CD1c-positive myeloid dendritic cell (primary cell): ENCODE measurements at regions not wholly inside any gene's neighbourhood (a gene's known extent, or its start where the extent isn't known, plus 50 kb on each side); places are given as distances from the start of the nearest gene placed in this dataset.
"Not testable (repeated sequence)": the region's sequence is repeated elsewhere in the genome, so short reads cannot be mapped to it uniquely, and the experiment has no call there.

Experiments
- DNase-seq: peaks from one replicate; pipeline ENCODE4 v3.0.0-alpha.2; 2016; ENCODE audit errors: extremely low spot score

- no peak for DNase-seq
Observed at GRCh38 chr12:125996443-125996842, 931.2 kb downstream of the AACS start.

DNA sequence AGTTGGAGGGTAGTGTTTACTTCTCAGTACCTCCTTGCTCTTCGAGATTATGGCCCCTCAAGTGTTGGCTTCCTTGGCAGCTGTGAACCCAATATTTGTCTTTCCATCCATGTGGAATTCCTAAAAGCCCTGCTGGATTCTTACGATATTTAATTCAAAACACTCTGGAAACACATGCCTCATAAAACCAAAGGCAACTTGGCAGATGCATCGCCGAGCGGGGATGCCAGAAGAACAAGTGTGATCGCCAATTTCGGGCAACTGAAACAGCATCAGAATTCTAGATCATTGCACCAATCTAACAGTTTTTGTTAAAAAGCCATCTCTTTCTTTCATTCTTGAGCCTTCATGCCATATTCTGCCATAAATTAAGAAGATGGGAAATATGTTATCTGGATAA is 934.4 kb downstream of the AACS start:
- DNase-seq = no peak

DNA sequence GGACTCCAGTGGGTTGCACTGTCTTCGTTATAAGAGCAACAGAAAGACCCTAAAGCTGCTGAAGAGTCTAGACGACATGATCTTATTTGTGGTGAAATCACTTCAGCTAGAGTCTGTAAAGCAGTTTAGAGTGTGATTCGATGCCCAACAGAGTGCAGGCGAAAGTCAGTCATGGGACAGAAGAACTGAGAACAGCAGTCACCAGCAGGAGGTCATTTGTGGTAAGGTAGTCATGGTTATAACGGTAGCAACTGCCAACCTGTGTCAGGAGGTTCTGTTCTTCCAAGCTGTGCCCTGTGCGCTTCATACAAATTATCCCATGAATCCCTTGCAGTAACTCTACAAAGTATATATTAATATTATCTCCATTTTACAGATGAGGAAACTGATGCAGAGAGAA is 954.1 kb downstream of the AACS start:
- no peak for DNase-seq

DNA sequence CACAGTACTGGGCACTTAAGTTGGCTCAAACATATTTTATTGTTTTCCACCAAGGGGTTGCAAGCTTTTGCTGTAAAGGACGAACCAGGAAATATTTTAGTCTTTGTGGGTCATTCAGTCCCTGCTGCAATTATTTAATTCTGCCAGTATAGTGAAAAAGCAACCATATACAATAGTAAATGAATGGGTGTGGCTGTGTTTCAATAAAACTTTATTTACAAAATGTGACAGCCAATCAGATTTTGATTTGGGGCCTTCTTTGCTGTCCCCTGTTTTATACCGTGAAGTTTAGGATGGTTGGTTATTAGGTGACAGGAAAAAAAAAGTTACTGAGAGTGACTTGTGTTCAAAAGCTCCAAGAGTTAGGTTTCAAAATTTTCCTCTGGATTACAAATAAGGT is 956.4 kb downstream of the AACS start:
- no peak for DNase-seq

- DNase-seq = no peak
Observed at GRCh38 chr12:126027825-126028224, 962.6 kb downstream of the AACS start.

DNA sequence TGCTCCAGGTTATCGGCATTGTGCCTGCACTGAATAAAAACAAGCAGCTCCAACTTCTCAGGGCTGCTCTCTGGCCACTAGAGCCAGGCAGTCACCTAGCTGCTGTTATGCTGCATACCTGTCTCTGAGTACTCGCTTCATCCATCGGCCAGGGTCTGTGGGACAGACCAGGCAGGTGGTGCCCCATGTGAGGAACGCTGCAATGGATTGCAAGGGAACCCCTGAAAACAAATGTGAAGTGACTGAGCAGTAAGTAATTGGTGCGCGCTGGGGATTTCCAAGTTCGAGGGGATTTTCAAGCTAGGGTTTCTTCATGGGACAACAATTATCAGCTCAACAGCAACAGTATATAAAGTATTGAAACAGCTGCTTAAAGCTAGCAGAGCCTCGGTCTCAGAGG is 965.3 kb downstream of the AACS start:
- DNase-seq = no peak

DNA sequence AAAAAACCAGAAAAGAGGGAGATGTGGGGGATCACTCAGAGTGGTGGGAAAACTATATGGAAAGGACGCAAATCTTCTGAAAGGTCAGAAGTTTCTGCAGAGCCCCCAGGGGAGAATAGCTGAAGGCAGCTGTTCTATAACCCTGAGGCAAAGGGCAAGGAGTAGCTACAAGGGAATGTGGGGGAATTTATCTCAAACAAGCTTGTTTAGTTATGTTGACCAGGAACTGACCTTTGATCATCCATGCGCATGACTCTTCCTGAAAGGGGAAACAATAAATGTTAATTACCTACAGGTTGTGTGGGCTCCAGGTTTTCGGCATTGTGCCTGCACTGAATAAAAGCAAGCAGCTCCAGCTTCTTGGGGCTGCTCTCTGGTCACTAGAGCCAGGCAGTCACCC is 968.5 kb downstream of the AACS start:
- DNase-seq = no peak

DNA sequence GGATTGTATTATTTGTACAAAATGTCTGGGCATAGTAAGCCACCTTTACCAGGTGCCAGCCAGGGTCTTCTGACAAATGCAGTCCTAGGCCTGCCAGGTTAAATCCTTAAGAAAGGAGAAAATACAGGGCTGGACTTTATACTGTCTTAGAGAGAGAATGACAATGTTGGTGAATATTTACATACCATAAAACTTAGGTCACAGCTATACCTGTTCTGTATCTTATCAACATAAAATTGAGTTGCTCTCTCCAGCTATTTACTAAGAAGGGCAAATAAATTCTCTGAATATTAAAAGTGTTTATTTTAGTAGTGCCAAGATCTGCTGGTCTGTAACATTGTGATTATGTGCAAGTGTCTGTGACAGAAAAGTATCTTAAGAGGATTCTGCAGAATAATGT is 971.1 kb downstream of the AACS start:
- no peak for DNase-seq

- no peak for DNase-seq
Observed at GRCh38 chr12:126038434-126038833, 973.2 kb downstream of the AACS start.

DNA sequence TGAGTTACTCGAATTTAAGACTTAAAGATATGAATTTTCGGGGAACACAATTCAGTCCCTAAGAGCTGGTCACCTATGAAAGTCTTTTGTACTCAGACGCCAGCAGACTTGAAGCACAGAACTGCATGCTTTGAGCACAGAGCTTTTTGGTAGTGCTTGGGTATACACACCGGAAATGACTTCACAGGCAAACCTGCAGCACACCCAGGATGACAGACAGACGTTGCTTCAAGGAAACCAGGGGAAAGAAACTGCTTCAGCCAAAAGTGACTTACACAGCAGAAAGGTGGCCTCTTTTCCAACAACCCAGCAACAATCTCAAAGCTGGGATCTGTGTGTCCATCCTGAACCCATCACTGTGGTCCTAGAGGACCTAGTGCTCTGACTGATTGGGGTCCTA is 975.1 kb downstream of the AACS start:
- no peak for DNase-seq

DNA sequence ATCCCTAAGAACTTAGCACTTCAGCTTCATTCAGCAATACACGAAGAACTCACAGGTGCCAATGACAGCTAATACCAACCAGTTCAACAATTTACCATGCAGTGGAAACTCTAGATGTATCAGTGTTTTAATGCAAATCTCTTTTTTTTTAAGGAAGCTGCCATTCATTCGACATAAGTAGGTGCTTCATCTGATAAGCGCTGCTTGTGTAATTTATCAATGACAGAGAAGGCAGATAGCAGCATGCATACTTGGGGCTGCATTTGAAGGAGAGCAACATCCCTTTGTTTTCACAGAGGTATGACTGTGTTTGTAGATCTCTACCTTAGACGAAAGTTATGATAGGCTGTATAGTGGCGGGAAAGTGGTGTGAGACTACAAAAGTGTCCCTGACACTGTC is 977.1 kb downstream of the AACS start:
- DNase-seq = no peak

DNA sequence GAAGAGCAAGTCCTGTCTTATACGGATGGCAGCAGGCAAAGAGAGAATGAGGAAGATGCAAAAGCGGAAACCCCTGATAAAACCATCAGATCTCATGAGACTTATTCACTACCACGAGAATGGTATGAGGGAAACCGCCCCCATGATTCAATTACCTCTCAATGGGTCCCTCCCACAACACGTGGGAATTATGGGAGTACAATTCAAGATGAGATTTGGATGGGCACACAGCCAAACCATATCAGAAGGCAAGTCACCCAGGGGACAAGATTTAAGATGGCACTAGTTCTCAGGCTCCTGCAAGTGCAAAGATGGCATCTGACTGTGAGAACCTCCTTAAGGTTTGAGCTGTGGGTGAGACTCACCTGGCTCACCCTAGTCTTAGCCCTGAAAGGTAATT is 984.3 kb downstream of the AACS start:
- DNase-seq = not testable (repeated sequence)

DNA sequence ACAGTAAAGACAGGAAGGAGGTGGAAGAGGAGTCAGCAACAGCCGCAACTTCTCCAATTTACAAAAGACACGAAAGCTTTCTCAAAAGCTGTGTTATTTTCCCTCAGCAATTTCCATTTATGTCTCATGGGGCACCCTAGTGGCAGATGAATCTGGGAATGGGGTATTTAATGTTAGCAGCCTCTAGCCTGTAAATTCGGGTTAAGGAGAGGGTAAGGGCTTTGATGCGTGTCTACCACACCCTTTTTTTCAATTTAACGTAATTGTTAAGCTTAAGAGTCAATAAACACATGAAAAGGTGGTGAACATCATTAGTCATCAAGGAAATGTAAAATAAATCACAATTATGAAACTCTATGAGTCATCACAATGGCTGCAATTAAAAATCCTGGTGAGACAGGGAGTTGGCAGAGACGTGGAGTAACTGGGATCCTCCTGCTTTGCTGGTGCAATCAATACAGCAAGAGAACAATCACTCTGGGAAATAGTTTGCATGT is 986.4 kb downstream of the AACS start:
- no peak for DNase-seq

DNA sequence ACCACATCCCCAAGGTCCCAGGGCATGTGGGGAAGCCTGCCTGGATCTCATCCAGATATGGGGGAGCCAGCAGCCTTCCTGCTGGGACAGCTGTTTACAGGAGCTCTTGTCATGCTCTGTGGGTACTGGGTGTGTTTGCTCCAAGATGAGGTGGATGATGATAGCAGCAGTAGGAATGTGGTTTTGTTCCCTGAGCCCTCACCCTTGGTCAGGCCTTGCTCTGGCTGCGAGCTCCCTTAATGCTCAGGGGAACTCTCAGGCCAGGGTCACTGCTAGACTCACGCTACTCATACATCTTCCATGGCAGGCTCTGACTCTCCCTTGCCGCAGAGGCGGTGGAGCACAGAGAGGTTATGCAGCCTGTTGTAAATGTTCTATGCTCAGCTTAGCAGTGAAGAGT is 990.3 kb downstream of the AACS start:
- DNase-seq = no peak

GRCh38 chr12:126061777-126062176 is 996.5 kb downstream of the AACS start:
- DNase-seq = no peak

GRCh38 chr12:126064028-126064427 is 998.8 kb downstream of the AACS start:
- no peak for DNase-seq

DNA sequence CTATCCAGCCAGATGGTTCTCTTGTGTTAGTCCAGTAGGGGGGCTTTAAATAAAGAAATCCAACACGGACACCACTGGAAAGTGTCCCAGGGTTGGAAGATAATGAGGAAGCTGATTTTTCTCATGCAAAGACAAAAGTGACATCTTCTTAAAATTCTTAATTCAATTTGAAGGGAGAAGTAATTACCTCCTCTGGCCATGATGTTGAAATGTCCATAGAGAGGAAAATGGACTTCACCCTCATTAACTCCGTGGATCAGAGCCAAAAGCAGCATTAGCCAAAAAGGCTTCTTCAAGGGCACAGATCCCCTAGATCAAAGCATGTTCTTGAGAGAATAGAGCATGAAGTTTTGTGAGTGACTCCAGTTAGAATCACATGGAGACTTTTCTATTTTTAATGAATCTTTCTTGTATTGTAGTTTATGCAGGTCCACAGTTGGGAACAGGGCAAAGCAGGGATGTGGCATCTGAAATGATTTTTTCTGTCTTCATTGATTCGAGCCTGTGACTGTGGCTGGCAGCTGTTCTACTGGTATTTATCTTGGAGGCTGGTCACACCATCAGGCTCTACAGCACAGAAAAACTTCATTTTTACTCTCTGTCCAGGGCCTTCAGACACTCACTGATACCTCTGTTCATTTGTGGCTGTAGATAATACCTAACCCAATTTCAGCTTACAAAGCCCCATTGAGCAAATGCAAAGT is 1002.5 kb downstream of the AACS start:
- DNase-seq = no peak

DNA sequence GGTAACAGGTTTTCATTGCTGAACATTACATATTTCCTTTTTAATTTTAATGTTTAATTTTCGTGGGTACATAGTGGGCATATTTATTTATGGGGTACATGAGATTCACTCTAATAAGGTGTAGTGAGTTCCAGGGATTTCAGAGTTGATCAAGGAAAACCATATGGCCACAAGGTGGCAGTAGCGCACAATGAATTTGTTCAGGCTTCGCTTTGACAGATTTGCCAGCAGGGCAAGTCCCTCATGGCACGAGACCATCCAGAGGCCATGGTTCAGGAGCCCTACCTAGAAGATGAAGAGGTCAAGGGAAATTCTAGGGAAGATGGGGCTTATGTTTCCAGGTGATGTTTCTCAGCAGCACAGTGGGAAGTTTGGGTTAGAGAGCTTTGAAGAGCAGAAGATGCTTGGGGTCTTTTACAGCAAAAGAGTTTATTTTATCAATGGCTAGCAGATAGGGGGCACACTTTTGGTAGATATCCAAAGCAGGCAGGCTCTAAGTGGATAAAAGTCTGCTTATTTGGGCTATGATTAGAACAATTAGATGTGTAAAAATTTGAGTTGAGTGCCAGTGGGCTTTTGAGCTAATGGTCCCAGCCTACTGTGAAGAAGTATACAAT is 1004.4 kb downstream of the AACS start:
- peak; percentile 39 for DNase-seq

- no peak for DNase-seq
Observed at GRCh38 chr12:126076515-126076914, 1011.3 kb downstream of the AACS start.

- no peak for DNase-seq
Observed at GRCh38 chr12:126083926-126084325, 1018.7 kb downstream of the AACS start.

- DNase-seq = no peak
Observed at GRCh38 chr12:126084480-126084879, 1019.2 kb downstream of the AACS start.

DNA sequence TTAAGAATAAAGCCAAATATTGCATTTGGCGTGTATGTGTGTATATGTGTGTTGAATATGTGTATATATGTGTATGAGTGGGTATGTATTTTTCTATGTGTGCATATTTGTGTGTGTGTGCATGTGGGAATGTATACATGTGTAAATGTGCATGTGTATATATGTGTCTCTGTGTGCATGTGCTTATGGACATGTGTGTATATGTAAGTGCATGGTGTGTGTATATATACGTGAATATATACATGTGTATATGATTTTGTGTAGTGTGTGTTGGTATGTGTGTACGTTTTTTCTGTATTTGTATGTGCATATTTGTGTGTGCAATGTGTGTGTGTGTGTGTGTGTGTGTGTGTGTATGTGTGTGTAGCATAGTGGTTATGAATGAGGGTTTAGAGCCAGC is 1021.0 kb downstream of the AACS start:
- DNase-seq = no peak

GRCh38 chr12:126087692-126088091 is 1022.5 kb downstream of the AACS start:
- no peak for DNase-seq

DNA sequence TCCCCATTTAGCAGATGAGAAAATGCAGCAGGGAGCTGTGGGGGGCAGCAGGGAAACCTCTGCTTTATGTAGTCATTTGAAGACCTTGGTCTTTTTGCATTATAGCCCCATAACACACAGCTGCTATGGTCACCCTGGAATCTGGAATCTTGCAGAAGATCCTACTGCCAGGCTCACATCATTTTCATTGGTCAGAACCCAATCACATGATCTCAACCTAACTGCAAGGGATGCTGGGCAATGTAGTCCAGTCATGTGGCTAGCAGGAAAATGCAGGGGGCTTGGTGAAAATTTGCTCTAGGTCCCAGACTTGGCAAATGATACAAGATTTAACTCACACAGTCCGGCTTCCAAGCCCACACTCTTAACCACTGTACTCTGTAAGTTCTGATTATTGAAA is 1028.7 kb downstream of the AACS start:
- no peak for DNase-seq
